Ishikawa (cell line): ENCODE measurements at regions not wholly inside any gene's neighbourhood (a gene's known extent, or its start where the extent isn't known, plus 50 kb on each side); places are given as distances from the start of the nearest gene placed in this dataset.

Source experiments
- CREB1 ChIP-seq: IDR thresholded peaks from 2 replicates; pipeline ENCODE4 v1.6.1; 2012; ENCODE audit warnings: low read depth
- EP300 ChIP-seq: IDR thresholded peaks from 2 replicates; pipeline ENCODE4 v1.6.1; 2012; ENCODE audit warnings: borderline replicate concordance
- MAX ChIP-seq: IDR thresholded peaks from 2 replicates; pipeline ENCODE4 v1.6.1; 2012
- NFIC ChIP-seq: IDR thresholded peaks from 2 replicates; pipeline ENCODE4 v1.6.1; 2012
- RAD21 ChIP-seq: IDR thresholded peaks from 2 replicates; pipeline ENCODE4 v1.6.1; 2012; ENCODE audit warnings: low read depth
- TCF12 ChIP-seq: IDR thresholded peaks from 2 replicates; pipeline ENCODE4 v1.6.1; 2012; ENCODE audit warnings: low read depth
- TEAD4 ChIP-seq: IDR thresholded peaks from 2 replicates; pipeline ENCODE4 v1.6.1; 2012
- YY1 ChIP-seq: IDR thresholded peaks from 2 replicates; pipeline ENCODE4 v1.6.1; 2012; ENCODE audit warnings: low read depth
- ZBTB7A ChIP-seq: IDR thresholded peaks from 2 replicates; pipeline ENCODE4 v1.6.1; 2012; ENCODE audit warnings: low read depth

- TF ChIP-seq RAD21 = no peak
- no peak for TF ChIP-seq TEAD4
- TF ChIP-seq EP300 = no peak
- TF ChIP-seq ZBTB7A = no peak
- TF ChIP-seq YY1 = no peak
- no peak for TF ChIP-seq MAX
- no peak for TF ChIP-seq NFIC
- no peak for TF ChIP-seq CREB1
- TF ChIP-seq TCF12 = no peak
Observed at GRCh38 chr4:177161781-177162180, 147.9 kb upstream of the NEIL3 start.
